NT2/D1 (cell line): ENCODE measurements at regions not wholly inside any gene's neighbourhood (a gene's known extent, or its start where the extent isn't known, plus 50 kb on each side); places are given as distances from the start of the nearest gene placed in this dataset.
A peak's percentile ranks its signal among the peaks of the same experiment; 100 is the strongest.

Experiments
- DNase-seq: peaks from one replicate; pipeline ENCODE4 v3.0.0-alpha.2; 2011; ENCODE audit warnings: low read depth, low spot score
- H3K27me3 ChIP-seq: 2 replicates; pipeline ENCODE4 v1.6.0; 2011; ENCODE audit warnings: mild to moderate bottlenecking; ENCODE audit not compliant: insufficient read length, insufficient read depth
- H3K36me3 ChIP-seq: 2 replicates; pipeline ENCODE4 v1.6.1; 2011; ENCODE audit warnings: mild to moderate bottlenecking, low read length, mixed read lengths; ENCODE audit not compliant: insufficient read depth, insufficient read length
- H3K4me1 ChIP-seq: 2 replicates; pipeline ENCODE4 v1.5.1; 2011; ENCODE audit not compliant: insufficient read depth, insufficient read length
- H3K4me3 ChIP-seq: 2 replicates; pipeline ENCODE4 v1.5.1; 2011; ENCODE audit warnings: low read depth; ENCODE audit not compliant: insufficient read length
- H3K9ac ChIP-seq: 2 replicates; pipeline ENCODE4 v1.6.0; 2011; ENCODE audit warnings: low read depth; ENCODE audit not compliant: insufficient read length
- H3K9me3 ChIP-seq: 2 replicates; pipeline ENCODE4 v1.5.1; 2011; ENCODE audit warnings: mild to moderate bottlenecking, low read length; ENCODE audit not compliant: insufficient read depth
- SUZ12 ChIP-seq: IDR thresholded peaks from 2 replicates; pipeline ENCODE4 v1.6.1; 2011; ENCODE audit not compliant: insufficient read length, insufficient read depth; ENCODE audit errors: extremely low read depth
- YY1 ChIP-seq: IDR thresholded peaks from 2 replicates; pipeline ENCODE4 v1.6.1; 2011; ENCODE audit not compliant: insufficient read length, insufficient read depth
- ZNF274 ChIP-seq: IDR thresholded peaks from 2 replicates; pipeline ENCODE4 v1.6.1; 2011; ENCODE audit warnings: mild to moderate bottlenecking, low read depth, low read length

DNA sequence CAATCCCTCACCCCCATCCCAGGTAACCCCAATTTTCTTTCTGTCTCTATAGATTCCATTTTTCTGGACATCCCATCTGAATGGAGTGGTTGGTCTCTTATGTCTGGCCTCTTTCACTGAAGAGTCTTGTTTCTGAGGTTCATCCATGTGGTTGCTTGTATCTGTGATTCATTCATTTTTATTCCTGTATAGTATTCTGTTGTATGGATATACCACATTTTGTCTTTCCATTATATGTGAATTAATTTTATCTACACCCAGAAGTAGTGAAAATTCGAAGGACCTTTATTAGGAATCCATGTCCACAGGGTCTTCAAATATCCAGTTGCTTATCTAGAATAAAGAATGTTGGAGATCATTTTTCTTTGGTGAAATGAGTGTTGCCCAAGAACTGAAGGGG, 207.6 kb upstream of the MSX2 start:
- H3K36me3 ChIP-seq, result no peaks in the 10 kb centered on the region
- H3K9me3 ChIP-seq, result no peaks in the 10 kb centered on the region
- peaks cover 5% of the 10 kb centered on the region for H3K27me3 ChIP-seq
- no peak for DNase-seq
- H3K4me3 ChIP-seq, result no peak overlapping the region
- no peak overlapping the region for H3K9ac ChIP-seq
- TF ChIP-seq ZNF274 (no peak), SUZ12 (no peak), YY1 (no peak)
- peaks cover 4% of the 10 kb centered on the region for H3K4me1 ChIP-seq

DNA sequence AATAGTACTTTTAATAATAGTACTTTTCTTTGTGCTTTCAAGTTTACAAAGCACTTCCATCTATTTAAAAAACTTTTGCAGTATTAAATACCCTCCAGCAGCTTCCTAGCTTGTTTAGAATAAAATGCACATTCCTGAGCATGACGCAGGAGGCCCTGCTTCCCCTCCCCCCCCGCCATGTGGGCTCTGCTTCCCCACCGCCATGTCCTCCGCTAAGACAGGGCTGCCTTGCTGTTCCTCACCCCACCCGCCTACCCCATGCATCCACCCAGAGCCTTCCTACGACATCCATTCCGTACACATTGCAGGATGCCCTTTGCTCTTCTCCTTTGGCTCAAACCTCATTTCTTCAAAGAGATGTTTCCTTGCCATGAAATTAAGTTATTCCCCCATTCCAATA, 205.9 kb upstream of the MSX2 start:
- no peaks in the 10 kb centered on the region for H3K36me3 ChIP-seq
- TF ChIP-seq ZNF274 (no peak), SUZ12 (no peak), YY1 (no peak)
- peaks cover 6% of the 10 kb centered on the region for H3K27me3 ChIP-seq
- peaks cover 4% of the 10 kb centered on the region for H3K4me1 ChIP-seq
- no peak overlapping the region for H3K9ac ChIP-seq
- DNase-seq, result no peak
- H3K4me3 ChIP-seq, result no peak overlapping the region
- no peaks in the 10 kb centered on the region for H3K9me3 ChIP-seq

DNA sequence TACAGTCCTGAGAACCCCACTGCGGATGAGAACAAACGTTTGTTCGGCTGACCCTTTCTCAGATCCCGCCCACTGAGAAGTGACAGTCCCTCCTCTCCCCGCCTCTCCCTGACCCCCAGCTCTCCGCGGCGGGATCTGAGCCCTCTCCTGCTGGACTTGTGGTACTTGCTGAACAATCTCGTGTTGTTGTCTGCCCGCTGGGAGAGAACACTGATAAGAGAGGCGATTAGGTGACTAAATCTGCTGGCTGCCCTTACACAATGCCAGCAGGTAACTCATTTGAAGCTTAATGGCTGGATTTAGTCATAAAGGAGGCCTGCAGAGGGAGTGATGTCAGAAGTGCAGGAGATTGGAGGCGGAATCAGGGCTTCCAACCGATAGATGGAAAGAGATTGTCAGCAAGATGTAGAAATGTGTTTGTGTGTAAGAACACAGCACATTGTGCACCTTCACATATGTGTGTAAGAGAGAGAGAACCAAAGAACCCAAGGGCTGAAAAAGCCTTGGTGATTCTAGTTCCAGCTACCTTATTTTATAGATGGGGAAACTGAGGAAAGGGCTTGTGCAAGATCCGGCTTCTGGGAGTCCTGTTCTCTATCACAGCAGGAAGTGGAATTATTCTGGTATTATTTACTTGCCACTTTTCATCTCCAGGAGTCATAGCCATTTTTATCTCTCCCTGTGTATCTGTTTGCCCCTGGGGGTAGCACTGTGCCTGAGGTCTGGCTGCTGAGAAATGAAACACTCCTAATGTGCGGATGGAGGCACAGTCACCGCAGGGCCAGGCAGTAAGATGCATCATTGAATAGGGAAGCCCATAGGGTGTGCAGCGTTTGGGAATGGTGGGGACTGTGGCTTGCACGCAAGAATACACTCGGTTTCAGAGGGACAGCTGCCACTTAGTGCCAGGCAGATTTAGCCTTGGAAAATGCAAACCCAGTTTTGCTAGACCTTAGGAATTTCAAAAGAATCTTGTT, 203.7 kb upstream of the MSX2 start:
- Histone ChIP-seq H3K9me3 (no peaks in the 10 kb centered on the region), H3K9ac (no peak overlapping the region), H3K4me1 (peaks cover 4% of the 10 kb centered on the region), H3K4me3 (no peak overlapping the region), H3K36me3 (no peaks in the 10 kb centered on the region), H3K27me3 (peaks cover 6% of the 10 kb centered on the region)
- DNase-seq, result peak; percentile 48
- TF ChIP-seq YY1, result no peak

DNA sequence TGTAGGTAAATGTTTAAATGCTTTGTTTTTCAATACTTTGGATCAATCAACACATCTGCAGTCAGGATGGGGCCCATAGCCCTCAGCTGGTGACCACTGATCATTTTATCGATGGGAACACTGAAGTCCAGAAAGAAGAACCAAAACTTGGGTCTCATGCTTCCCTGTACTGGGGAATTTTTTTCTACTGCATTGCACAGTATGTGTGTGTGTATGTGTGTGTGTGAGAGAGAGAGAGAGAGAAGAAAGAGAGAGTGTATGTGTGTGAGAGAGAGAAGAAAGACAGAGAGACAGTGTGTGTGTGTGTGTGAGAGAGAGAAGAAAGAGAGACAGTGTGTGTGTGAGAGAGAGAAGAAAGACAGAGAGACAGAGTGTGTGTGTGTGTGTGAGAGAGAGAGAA, 202.9 kb upstream of the MSX2 start:
- DNase-seq, result no peak
- no peak overlapping the region for H3K4me3 ChIP-seq
- H3K27me3 ChIP-seq, result peaks cover 6% of the 10 kb centered on the region
- H3K9ac ChIP-seq, result no peak overlapping the region
- no peaks in the 10 kb centered on the region for H3K9me3 ChIP-seq
- no peaks in the 10 kb centered on the region for H3K36me3 ChIP-seq
- peaks cover 4% of the 10 kb centered on the region for H3K4me1 ChIP-seq
- TF ChIP-seq SUZ12 (no peak), YY1 (no peak)

DNA sequence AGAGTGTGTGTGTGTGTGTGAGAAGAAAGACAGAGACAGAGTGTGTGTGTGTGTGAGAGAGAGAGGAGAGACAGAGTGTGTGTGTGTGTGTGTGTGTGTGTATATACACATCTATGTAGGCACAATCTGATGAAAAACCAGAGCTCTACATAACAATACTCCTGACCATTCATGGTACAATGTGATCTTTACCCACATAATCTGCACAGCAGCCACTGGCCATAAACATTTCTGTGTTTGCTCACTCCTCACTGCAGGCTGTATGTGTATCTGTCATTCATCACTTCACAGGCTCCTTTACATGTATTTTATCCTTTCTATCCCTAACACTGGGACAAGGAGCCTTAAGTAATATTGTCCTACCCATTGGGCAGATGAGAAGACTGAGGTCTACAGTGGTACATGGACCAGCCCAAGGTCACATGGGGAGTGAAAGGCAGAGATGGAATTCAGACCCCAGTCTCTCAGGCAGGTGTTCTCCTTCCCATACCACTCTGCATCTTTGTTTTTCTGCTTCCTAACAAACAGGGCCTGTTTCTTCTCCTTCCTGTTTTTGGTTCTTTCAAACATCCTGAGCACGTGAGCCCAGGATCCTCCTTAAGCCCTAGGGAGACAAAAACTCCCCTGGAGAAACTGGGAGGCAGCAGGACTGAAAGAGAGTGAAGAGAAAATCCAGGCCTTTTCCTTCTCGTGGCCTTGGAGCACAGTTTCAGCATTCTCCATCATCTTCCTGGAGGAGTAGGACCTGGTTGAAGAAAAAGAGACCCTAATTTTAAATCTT, 201.7 kb upstream of the MSX2 start:
- Histone ChIP-seq H3K9me3 (no peaks in the 10 kb centered on the region), H3K9ac (no peak overlapping the region), H3K36me3 (no peaks in the 10 kb centered on the region), H3K4me1 (peaks cover 4% of the 10 kb centered on the region), H3K27me3 (peaks cover 6% of the 10 kb centered on the region), H3K4me3 (no peak overlapping the region)
- no peak for TF ChIP-seq ZNF274
- no peak for DNase-seq

DNA sequence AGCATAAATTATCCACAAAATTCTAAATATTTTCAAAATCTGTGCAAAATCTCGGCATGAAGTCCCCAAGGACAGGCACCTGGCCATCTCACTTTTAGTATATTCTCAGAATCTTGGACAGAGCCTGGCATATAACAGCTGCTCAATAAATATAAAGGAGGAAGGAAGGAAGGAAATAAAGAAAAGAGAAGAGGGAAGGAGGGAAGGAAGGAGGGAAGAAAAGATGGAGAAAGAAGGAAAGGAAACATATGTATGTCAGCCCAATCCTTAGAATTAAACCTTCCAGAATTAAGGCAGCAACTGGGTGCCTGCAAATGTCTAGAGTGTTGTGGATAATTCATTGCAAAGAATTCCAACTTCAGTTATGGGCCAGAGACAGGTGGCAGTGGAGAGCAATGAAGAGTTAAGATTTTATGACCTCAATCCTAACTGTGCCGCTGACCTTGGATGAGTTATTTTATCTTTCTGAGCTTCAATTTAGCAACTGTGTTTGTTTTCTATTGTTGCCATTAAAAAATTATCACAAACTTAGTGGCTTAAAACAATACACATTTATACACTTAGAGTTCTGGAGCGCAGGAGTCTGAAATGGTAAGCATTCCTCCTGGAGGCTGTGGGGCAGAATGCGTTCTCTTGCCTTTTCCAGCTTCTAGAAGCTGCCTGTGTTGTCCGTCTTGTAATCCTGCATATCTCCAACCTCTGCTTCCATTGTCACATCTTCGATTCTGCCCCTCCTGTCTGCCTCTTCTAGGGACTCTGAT, 200.9 kb upstream of the MSX2 start:
- Histone ChIP-seq H3K27me3 (peaks cover 6% of the 10 kb centered on the region), H3K4me1 (no peaks in the 10 kb centered on the region), H3K9me3 (no peaks in the 10 kb centered on the region), H3K4me3 (no peak overlapping the region), H3K9ac (no peak overlapping the region), H3K36me3 (no peaks in the 10 kb centered on the region)
- DNase-seq, result no peak
- TF ChIP-seq ZNF274 (no peak), SUZ12 (no peak), YY1 (no peak)

DNA sequence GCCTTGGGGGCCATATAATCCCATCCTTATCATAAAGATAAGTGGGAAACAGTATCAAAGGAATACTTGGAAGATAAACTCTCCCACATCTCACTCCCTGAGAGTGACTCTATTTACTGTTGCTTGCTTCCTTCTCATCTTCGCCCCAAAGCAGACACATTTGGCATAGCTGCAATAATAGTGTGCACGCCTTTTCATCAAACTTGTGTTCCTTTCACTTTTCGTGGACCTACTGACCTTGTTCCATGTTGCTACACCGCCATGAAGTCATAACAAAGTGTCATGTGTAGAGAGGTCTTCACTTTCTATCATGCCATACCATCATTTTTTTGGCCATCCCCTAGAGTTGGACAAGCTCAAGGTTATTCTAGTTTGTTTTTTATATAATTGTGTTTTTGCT, 200.0 kb upstream of the MSX2 start:
- no peak for DNase-seq
- TF ChIP-seq SUZ12, result no peak
- no peak for TF ChIP-seq ZNF274
- no peak for TF ChIP-seq YY1
- Histone ChIP-seq H3K36me3 (no peaks in the 10 kb centered on the region), H3K9ac (no peak overlapping the region), H3K4me1 (no peaks in the 10 kb centered on the region), H3K4me3 (no peak overlapping the region), H3K9me3 (no peaks in the 10 kb centered on the region), H3K27me3 (peaks cover 6% of the 10 kb centered on the region)
